Body of pancreas (tissue), 4 donors: ENCODE measurements at regions not wholly inside any gene's neighbourhood (a gene's known extent, or its start where the extent isn't known, plus 50 kb on each side); places are given as distances from the start of the nearest gene placed in this dataset.

Experiments used
- CTCF ChIP-seq, 7 experiments: fragments of 450-650 bp in 4 of 7; fragments of 200-600 bp in 3 of 7; sonication (generic) in 3 of 7; IDR thresholded peaks; one replicate each; pipeline ENCODE4 v1.5.1; 2016 to 2019; ENCODE audit warnings: antibody characterized with exemption in 7 of 7
- POLR2A ChIP-seq, 3 donors: fragments of 450-650 bp; IDR thresholded peaks; one replicate each; pipeline ENCODE4 v1.6.1; 2016; ENCODE audit warnings: antibody characterized with exemption in 3 of 3, mild to moderate bottlenecking in 2 of 3

GRCh38 chr11:105312266-105312665 is 172.7 kb upstream of the CARD18 start:
- TF ChIP-seq CTCF (IDR thresholded peaks at IDR 0.05) (no peak), POLR2A (IDR thresholded peaks at IDR 0.05) (no peak)
